ENCODE measurements at regions not wholly inside any gene's neighbourhood (a gene's known extent, or its start where the extent isn't known, plus 50 kb on each side); places are given as distances from the start of the nearest gene placed in this dataset.

DNA sequence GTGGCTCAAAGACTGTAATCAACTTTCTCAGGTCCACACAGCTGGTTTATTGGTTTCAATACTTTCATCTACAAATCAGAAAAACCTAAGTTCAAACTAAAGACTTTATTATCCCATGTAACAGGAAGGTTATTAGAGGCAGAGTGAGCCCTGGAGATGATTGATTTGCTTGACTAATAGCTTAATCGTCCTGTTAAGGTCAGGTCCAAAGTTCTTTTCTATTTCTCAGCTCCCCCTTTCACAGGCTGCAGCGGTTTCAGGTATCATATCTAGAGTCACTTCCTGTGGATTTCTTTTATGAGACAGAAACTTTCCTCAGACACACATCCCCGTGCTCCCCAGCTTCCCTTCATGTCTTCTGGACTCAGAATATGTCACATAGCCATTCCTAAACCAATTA lies 166.4 kb downstream of the PRELID2 start (continued):
- TF ChIP-seq, protein P1, sequence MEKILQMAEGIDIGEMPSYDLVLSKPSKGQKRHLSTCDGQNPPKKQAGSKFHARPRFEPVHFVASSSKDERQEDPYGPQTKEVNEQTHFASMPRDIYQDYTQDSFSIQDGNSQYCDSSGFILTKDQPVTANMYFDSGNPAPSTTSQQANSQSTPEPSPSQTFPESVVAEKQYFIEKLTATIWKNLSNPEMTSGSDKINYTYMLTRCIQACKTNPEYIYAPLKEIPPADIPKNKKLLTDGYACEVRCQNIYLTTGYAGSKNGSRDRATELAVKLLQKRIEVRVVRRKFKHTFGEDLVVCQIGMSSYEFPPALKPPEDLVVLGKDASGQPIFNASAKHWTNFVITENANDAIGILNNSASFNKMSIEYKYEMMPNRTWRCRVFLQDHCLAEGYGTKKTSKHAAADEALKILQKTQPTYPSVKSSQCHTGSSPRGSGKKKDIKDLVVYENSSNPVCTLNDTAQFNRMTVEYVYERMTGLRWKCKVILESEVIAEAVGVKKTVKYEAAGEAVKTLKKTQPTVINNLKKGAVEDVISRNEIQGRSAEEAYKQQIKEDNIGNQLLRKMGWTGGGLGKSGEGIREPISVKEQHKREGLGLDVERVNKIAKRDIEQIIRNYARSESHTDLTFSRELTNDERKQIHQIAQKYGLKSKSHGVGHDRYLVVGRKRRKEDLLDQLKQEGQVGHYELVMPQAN (IDR thresholded peaks at IDR 0.05; ENCODE audit: borderline replicate concordance): no peak
- no peak for TF ChIP-seq U2AF1 (optimal IDR thresholded peaks at IDR 0.05; ENCODE audit: low read depth, low read length)

DNA sequence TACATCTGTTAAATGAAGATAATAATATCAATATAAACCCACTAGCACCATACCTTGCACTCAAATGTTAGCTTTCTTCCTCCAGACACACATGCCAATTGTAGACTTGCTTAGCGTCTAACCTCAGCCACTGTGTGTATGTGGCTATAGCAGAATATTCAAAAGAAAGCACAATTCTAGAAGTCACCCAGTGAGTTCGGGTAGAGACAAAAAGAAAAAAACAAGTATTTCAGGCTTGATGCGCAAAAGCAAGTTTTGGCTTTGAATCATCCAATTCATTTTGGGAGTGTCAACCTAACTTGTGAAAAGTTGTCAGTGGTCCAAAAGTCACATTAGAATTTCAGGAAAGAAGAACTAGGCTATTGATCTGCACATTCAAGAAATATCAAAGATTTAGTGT lies 167.4 kb downstream of the PRELID2 start:
- Histone ChIP-seq H3K4me2 (ENCODE audit: insufficient read depth, low read length) (no peak overlapping the region), H3K27me3 (ENCODE audit: control insufficient read depth in 2 of 2, insufficient read depth in 2 of 2, low read length in 2 of 2) (no peaks in the 10 kb centered on the region), H3K9me3 (replicated peaks; ENCODE audit: control insufficient read depth, insufficient read depth, low read depth, low read length) (no peaks in the 10 kb centered on the region), H3K79me2 (ENCODE audit: control insufficient read depth, insufficient read depth, low read length) (no peaks in the 10 kb centered on the region), H3K9me1 (ENCODE audit: control insufficient read depth, insufficient read depth, low read length) (no peaks in the 10 kb centered on the region), H3K36me3 (ENCODE audit: control insufficient read depth, insufficient read depth, low read length) (no peaks in the 10 kb centered on the region), H3K4me3 (no peak overlapping the region), H4K20me1 (replicated peaks; ENCODE audit: control insufficient read depth, insufficient read depth, low read length) (no peaks in the 10 kb centered on the region), H3K27ac (ENCODE audit: extremely low read depth, low read depth, low read length) (no peak overlapping the region), H3K4me1 (replicated peaks in 1 of 2; ENCODE audit: control insufficient read depth in 2 of 2, insufficient read depth in 2 of 2, low read length in 2 of 2) (no peaks in the 10 kb centered on the region), H2AFZ (ENCODE audit: low read depth, low read length) (no peak overlapping the region), H3K9ac (ENCODE audit: insufficient read depth in 1 of 2, low read depth in 2 of 2, low read length in 2 of 2) (no peak overlapping the region)
- no TSS peak for BruUV-seq (replicated peaks)
- FAIRE-seq (no peak), ATAC-seq (no peak), DNase-seq (ENCODE audit: extremely low read depth in 1 of 4, low spot score in 3 of 4) (no peak)
- ChIA-PET CTCF (ENCODE audit: low intra/inter-chr PET ratio) (no interaction called here), POLR2A (no interaction called here)
- in situ Hi-C loops (cut with MboI) (no loop called here), intact Hi-C loops (cut with micrococcal nuclease) (no loop called here)
- WGBS (ENCODE audit: insufficient coverage, low coverage, missing lambda C conversion rate): 50% methylated on average over 3 of the region's 3 CpGs
- TF ChIP-seq BRD9 (IDR thresholded peaks at IDR 0.05; ENCODE audit: low read depth, partially characterized antibody): no peak
- TF ChIP-seq, protein P2, sequence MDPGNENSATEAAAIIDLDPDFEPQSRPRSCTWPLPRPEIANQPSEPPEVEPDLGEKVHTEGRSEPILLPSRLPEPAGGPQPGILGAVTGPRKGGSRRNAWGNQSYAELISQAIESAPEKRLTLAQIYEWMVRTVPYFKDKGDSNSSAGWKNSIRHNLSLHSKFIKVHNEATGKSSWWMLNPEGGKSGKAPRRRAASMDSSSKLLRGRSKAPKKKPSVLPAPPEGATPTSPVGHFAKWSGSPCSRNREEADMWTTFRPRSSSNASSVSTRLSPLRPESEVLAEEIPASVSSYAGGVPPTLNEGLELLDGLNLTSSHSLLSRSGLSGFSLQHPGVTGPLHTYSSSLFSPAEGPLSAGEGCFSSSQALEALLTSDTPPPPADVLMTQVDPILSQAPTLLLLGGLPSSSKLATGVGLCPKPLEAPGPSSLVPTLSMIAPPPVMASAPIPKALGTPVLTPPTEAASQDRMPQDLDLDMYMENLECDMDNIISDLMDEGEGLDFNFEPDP (CRISPR knock-in tag; IDR thresholded peaks at IDR 0.05): no peak
- no peak for TF ChIP-seq SOX6 (IDR thresholded peaks at IDR 0.05)
- no peak for TF ChIP-seq PTRF (tag; IDR thresholded peaks at IDR 0.05)
- no peak for TF ChIP-seq GABPB1 (CRISPR knock-in tag; IDR thresholded peaks at IDR 0.05)
- TF ChIP-seq POLR2A (conservative IDR thresholded peaks at IDR 0.05): no peak
- TF ChIP-seq, protein P3, sequence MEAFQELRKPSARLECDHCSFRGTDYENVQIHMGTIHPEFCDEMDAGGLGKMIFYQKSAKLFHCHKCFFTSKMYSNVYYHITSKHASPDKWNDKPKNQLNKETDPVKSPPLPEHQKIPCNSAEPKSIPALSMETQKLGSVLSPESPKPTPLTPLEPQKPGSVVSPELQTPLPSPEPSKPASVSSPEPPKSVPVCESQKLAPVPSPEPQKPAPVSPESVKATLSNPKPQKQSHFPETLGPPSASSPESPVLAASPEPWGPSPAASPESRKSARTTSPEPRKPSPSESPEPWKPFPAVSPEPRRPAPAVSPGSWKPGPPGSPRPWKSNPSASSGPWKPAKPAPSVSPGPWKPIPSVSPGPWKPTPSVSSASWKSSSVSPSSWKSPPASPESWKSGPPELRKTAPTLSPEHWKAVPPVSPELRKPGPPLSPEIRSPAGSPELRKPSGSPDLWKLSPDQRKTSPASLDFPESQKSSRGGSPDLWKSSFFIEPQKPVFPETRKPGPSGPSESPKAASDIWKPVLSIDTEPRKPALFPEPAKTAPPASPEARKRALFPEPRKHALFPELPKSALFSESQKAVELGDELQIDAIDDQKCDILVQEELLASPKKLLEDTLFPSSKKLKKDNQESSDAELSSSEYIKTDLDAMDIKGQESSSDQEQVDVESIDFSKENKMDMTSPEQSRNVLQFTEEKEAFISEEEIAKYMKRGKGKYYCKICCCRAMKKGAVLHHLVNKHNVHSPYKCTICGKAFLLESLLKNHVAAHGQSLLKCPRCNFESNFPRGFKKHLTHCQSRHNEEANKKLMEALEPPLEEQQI (IDR thresholded peaks at IDR 0.05): no peak
- no peak for TF ChIP-seq JUND (IDR thresholded peaks at IDR 0.05; ENCODE audit: borderline replicate concordance, low read depth, low read length)
- no peak for TF ChIP-seq JUND (tag; IDR thresholded peaks at IDR 0.05; ENCODE audit: borderline replicate concordance, low read depth, low read length)

Measured in K562 (cell line).